ENCODE measurements at regions not wholly inside any gene's neighbourhood (a gene's known extent, or its start where the extent isn't known, plus 50 kb on each side); places are given as distances from the start of the nearest gene placed in this dataset.

DNA sequence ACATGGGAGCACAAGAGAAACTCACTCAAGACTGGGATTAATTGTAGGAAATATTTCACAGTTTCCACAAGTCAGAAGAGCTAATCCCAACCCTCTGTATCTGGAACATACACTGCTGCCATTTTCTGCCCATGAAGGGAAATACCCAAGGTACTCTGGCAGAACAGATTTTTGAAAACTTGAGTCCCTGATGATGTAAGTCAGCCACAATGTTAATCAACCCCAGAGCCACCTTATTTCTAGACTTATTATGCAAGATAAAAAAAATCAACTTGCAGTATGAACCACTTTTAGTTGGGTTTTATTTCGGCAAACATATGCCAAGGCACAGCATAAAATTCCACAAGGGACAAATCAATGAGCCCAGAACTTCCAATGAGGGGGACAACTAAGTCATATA lies 141.5 kb downstream of the LY86 start:
- TF ChIP-seq POLR2A (IDR thresholded peaks at IDR 0.05) = no peak
- TF ChIP-seq, protein P1, sequence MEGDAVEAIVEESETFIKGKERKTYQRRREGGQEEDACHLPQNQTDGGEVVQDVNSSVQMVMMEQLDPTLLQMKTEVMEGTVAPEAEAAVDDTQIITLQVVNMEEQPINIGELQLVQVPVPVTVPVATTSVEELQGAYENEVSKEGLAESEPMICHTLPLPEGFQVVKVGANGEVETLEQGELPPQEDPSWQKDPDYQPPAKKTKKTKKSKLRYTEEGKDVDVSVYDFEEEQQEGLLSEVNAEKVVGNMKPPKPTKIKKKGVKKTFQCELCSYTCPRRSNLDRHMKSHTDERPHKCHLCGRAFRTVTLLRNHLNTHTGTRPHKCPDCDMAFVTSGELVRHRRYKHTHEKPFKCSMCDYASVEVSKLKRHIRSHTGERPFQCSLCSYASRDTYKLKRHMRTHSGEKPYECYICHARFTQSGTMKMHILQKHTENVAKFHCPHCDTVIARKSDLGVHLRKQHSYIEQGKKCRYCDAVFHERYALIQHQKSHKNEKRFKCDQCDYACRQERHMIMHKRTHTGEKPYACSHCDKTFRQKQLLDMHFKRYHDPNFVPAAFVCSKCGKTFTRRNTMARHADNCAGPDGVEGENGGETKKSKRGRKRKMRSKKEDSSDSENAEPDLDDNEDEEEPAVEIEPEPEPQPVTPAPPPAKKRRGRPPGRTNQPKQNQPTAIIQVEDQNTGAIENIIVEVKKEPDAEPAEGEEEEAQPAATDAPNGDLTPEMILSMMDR (IDR thresholded peaks at IDR 0.05) = no peak

Measured in esophagus squamous epithelium (tissue), 4 donors.